Naive thymus-derived CD4-positive, alpha-beta T cell (primary cell): ENCODE measurements at regions not wholly inside any gene's neighbourhood (a gene's known extent, or its start where the extent isn't known, plus 50 kb on each side); places are given as distances from the start of the nearest gene placed in this dataset.

Experiments
- ATAC-seq: fragments of 150-1000 bp; cut with Tn5 transposase; 2 replicates; pipeline ENCODE4 v1.10.0; 2021; ENCODE audit warnings: mild to moderate bottlenecking, moderate library complexity
- CTCF ChIA-PET: fragments of 350-600 bp; sonication (Branson Sonifier 250); formaldehyde crosslinking; loops from one replicate; lab custom pipeline; 2021; ENCODE audit warnings: antibody characterized with exemption; lab: Charles Lee
- POLR2A ChIA-PET: fragments of 350-600 bp; sonication (Branson Sonifier 250); formaldehyde crosslinking; loops from one replicate; lab custom pipeline; 2021; ENCODE audit warnings: antibody characterized with exemption, inconsistent platforms; lab: Charles Lee
- DNase-seq, 9 donors: peaks; one replicate each; pipeline versions ENCODE4 v3.0.0 to v3.0.0-alpha.2; 2020 to 2022; ENCODE audit warnings: mixed read lengths in 1 of 9
- H3K27ac ChIP-seq: one replicate; pipeline ENCODE4 v1.7.0; 2013; ENCODE audit warnings: mild to moderate bottlenecking, low read depth, low read length, moderate library complexity
- H3K27me3 ChIP-seq, 2 donors: one replicate each; pipeline ENCODE4 v1.7.0; 2013; ENCODE audit warnings: low read length in 2 of 2, mild to moderate bottlenecking in 2 of 2, moderate library complexity in 2 of 2; ENCODE audit not compliant: control insufficient read depth in 2 of 2, insufficient read depth in 2 of 2
- H3K36me3 ChIP-seq, 3 experiments: 1 replicate in 2 of 3; 2 replicates in 1 of 3; pipeline ENCODE4 v1.7.0; 2013; ENCODE audit warnings: low read length in 3 of 3, mild to moderate bottlenecking in 3 of 3, moderate library complexity in 1 of 3; ENCODE audit not compliant: insufficient read depth in 3 of 3, control insufficient read depth in 2 of 3
- H3K4me1 ChIP-seq, 2 donors: one replicate each; pipeline ENCODE4 v1.7.0; 2013; ENCODE audit warnings: low read length in 2 of 2, mild to moderate bottlenecking in 2 of 2, moderate library complexity in 1 of 2; ENCODE audit not compliant: control insufficient read depth in 2 of 2, insufficient read depth in 2 of 2
- H3K4me3 ChIP-seq: 2 replicates; pipeline ENCODE4 v1.7.0; 2013; ENCODE audit warnings: mild to moderate bottlenecking, low read length
- H3K9me3 ChIP-seq, 3 experiments: 1 replicate in 2 of 3; 2 replicates in 1 of 3; pipeline ENCODE4 v1.7.0; 2013; ENCODE audit warnings: low read length in 3 of 3; ENCODE audit not compliant: control insufficient read depth in 2 of 3
- H3K27ac Mint-ChIP-seq, 9 donors: one replicate each; pipeline ENCODE4 v1.8.0; 2020 to 2022; ENCODE audit warnings: mixed read lengths in 9 of 9, mild to moderate bottlenecking in 8 of 9, moderate library complexity in 5 of 9, inconsistent platforms in 2 of 9
- H3K27me3 Mint-ChIP-seq, 5 donors: one replicate each; pipeline ENCODE4 v1.8.0; 2021 to 2022; ENCODE audit warnings: mixed read lengths in 5 of 5, mild to moderate bottlenecking in 1 of 5
- H3K36me3 Mint-ChIP-seq, 5 donors: one replicate each; pipeline ENCODE4 v1.8.0; 2020 to 2022; ENCODE audit warnings: mixed read lengths in 5 of 5, mild to moderate bottlenecking in 3 of 5, inconsistent platforms in 1 of 5
- H3K4me1 Mint-ChIP-seq, 7 donors: one replicate each; pipeline ENCODE4 v1.8.0; 2020 to 2022; ENCODE audit warnings: mixed read lengths in 7 of 7, mild to moderate bottlenecking in 3 of 7, inconsistent platforms in 1 of 7
- H3K4me3 Mint-ChIP-seq, 10 donors: one replicate each; pipeline ENCODE4 v1.8.0; 2020 to 2022; ENCODE audit warnings: mild to moderate bottlenecking in 10 of 10, mixed read lengths in 10 of 10, moderate library complexity in 6 of 10, inconsistent platforms in 2 of 10
- H3K9me3 Mint-ChIP-seq, 11 donors: one replicate each; pipeline ENCODE4 v1.8.0; 2020 to 2022; ENCODE audit warnings: mixed read lengths in 11 of 11, mild to moderate bottlenecking in 4 of 11, inconsistent platforms in 1 of 11, moderate library complexity in 1 of 11
- intact Hi-C, 2 donors: fragments of 100-400 bp; cut with micrococcal nuclease; formaldehyde crosslinking; loops; one replicate each; pipeline ENCODE4 v1.15.1; 2023

GRCh38 chr2:190781604-190782198, 98.9 kb upstream of the GLS start:
- ATAC-seq (peak; percentile 77), DNase-seq (peak in 8 of 9 donors; percentile 27 to 60 (median 46))
- Histone ChIP-seq H3K27ac (no peak overlapping the region), H3K4me3 (no peak overlapping the region), H3K27me3 (no peaks in the 10 kb centered on the region), H3K9me3 (no peaks in the 10 kb centered on the region), H3K36me3 (no peaks in the 10 kb centered on the region), H3K4me1 (no peaks in the 10 kb centered on the region)
- Mint-ChIP-seq H3K27me3 (peaks cover 0 to 8% (median 0%) of the 10 kb centered on the region in 5 donors), H3K4me1 (peaks cover 0 to 11% (median 1%) of the 10 kb centered on the region in 7 donors), H3K9me3 (peaks cover 0 to 3% (median 0%) of the 10 kb centered on the region in 11 donors), H3K36me3 (peaks cover 0 to 2% (median 0%) of the 10 kb centered on the region in 5 donors), H3K27ac (no peak overlapping the region), H3K4me3 (no peak overlapping the region)
- intact Hi-C loops: loop anchor here (1.0 to 5.0 kb wide), 9 partner anchors 101 to 741 kb away; partner anchors contain the start of genes GLS (in 1 of the 2) and STAT4 (in 1 of the 2)
- ChIA-PET POLR2A (no interaction called here), CTCF (interaction anchor here (0.7 to 1.4 kb wide), 3 partner anchors 19 to 1976 kb away, joined by 3 to 6 read pairs (median 5); no protein-coding TSS in a partner anchor)

- intact Hi-C loops: loop anchor here (5.0 kb wide), 4 partner anchors 100 to 740 kb away; partner anchors contain the start of genes GLS (in 1 of the 2) and STAT4 (in 1 of the 2)
- CTCF ChIA-PET: interaction anchor here (1.4 to 1.9 kb wide), 2 partner anchors 18 to 247 kb away, joined by 4 to 5 read pairs; no protein-coding TSS in a partner anchor
- POLR2A ChIA-PET: no interaction called here
These were observed 98.4 kb upstream of the GLS start for GRCh38 chr2:190782264-190782663.

GRCh38 chr2:190783513-190784263, 96.9 kb upstream of the GLS start:
- peaks cover 0 to 3% (median 0%) of the 10 kb centered on the region in 11 donors for H3K9me3 Mint-ChIP-seq
- no peak overlapping the region for H3K4me3 Mint-ChIP-seq
- no peaks in the 10 kb centered on the region for H3K9me3 ChIP-seq
- no peak overlapping the region for H3K27ac ChIP-seq
- H3K27me3 Mint-ChIP-seq: peaks cover 0 to 8% (median 0%) of the 10 kb centered on the region in 5 donors
- ATAC-seq: no peak
- H3K36me3 ChIP-seq: no peaks in the 10 kb centered on the region
- ChIA-PET CTCF (interaction anchor here (1.0 to 1.9 kb wide), 2 partner anchors 230 to 246 kb away, joined by 3 to 4 read pairs; partner anchors contain the start of gene STAT1), POLR2A (no interaction called here)
- peaks cover 0 to 12% (median 1%) of the 10 kb centered on the region in 7 donors for H3K4me1 Mint-ChIP-seq
- H3K4me1 ChIP-seq: no peaks in the 10 kb centered on the region
- intact Hi-C loops: loop anchor here (5.0 kb wide), 4 partner anchors 99 to 739 kb away; partner anchors contain the start of genes GLS (in 1 of the 2) and STAT4 (in 1 of the 2)
- peaks cover 0 to 2% (median 0%) of the 10 kb centered on the region in 5 donors for H3K36me3 Mint-ChIP-seq
- H3K27me3 ChIP-seq: no peaks in the 10 kb centered on the region
- DNase-seq: no peak
- no peak overlapping the region for H3K27ac Mint-ChIP-seq
- H3K4me3 ChIP-seq: no peak overlapping the region

More at GRCh38 chr2:190782264-190782663, 98.4 kb upstream of the GLS start:
- no peak for ATAC-seq
- Histone ChIP-seq H3K27ac (no peak overlapping the region), H3K27me3 (no peaks in the 10 kb centered on the region), H3K9me3 (no peaks in the 10 kb centered on the region), H3K36me3 (no peaks in the 10 kb centered on the region), H3K4me3 (no peak overlapping the region), H3K4me1 (no peaks in the 10 kb centered on the region)
- no peak for DNase-seq
- H3K27ac Mint-ChIP-seq: peak overlapping the region in 1 of 9 donors; percentile 38
- H3K27me3 Mint-ChIP-seq: peaks cover 0 to 8% (median 0%) of the 10 kb centered on the region in 5 donors
- peaks cover 0 to 12% (median 1%) of the 10 kb centered on the region in 7 donors for H3K4me1 Mint-ChIP-seq
- peaks cover 0 to 3% (median 0%) of the 10 kb centered on the region in 11 donors for H3K9me3 Mint-ChIP-seq
- H3K36me3 Mint-ChIP-seq: peaks cover 0 to 2% (median 0%) of the 10 kb centered on the region in 5 donors
- no peak overlapping the region for H3K4me3 Mint-ChIP-seq

GRCh38 chr2:190785334-190785733, 95.3 kb upstream of the GLS start:
- Mint-ChIP-seq H3K27ac (no peak overlapping the region), H3K4me3 (no peak overlapping the region), H3K4me1 (peaks cover 0 to 15% (median 1%) of the 10 kb centered on the region in 7 donors), H3K27me3 (peaks cover 0 to 4% (median 0%) of the 10 kb centered on the region in 5 donors), H3K36me3 (peaks cover 0 to 2% (median 0%) of the 10 kb centered on the region in 5 donors), H3K9me3 (peaks cover 0 to 2% (median 0%) of the 10 kb centered on the region in 11 donors)
- Histone ChIP-seq H3K4me3 (no peak overlapping the region), H3K9me3 (no peaks in the 10 kb centered on the region), H3K36me3 (no peaks in the 10 kb centered on the region), H3K4me1 (no peaks in the 10 kb centered on the region), H3K27ac (no peak overlapping the region), H3K27me3 (no peaks in the 10 kb centered on the region)
- no peak for DNase-seq
- intact Hi-C loops: no loop called here
- no peak for ATAC-seq
- ChIA-PET CTCF (no interaction called here), POLR2A (interaction anchor here (0.7 kb wide), 1 partner anchor 274 kb away, joined by 3 read pairs; no protein-coding TSS in a partner anchor)

- CTCF ChIA-PET: no interaction called here
- no peak for DNase-seq
- Mint-ChIP-seq H3K27me3 (no peaks in the 10 kb centered on the region), H3K36me3 (peaks cover 0 to 2% (median 0%) of the 10 kb centered on the region in 5 donors), H3K27ac (no peak overlapping the region), H3K4me3 (no peak overlapping the region), H3K9me3 (peaks cover 0 to 2% (median 0%) of the 10 kb centered on the region in 11 donors), H3K4me1 (peaks cover 0 to 17% (median 3%) of the 10 kb centered on the region in 7 donors)
- ATAC-seq: no peak
- no peaks in the 10 kb centered on the region for H3K36me3 ChIP-seq
- H3K27me3 ChIP-seq: no peaks in the 10 kb centered on the region
- H3K27ac ChIP-seq: no peak overlapping the region
- H3K9me3 ChIP-seq: no peaks in the 10 kb centered on the region
- H3K4me3 ChIP-seq: no peak overlapping the region
- POLR2A ChIA-PET: interaction anchor here (0.6 kb wide), 1 partner anchor 100 kb away, joined by 3 read pairs; no protein-coding TSS in a partner anchor
- intact Hi-C loops: no loop called here
- no peaks in the 10 kb centered on the region for H3K4me1 ChIP-seq
These were observed 94.0 kb upstream of the GLS start for GRCh38 chr2:190786404-190787166.

- H3K27ac Mint-ChIP-seq: no peak overlapping the region
- POLR2A ChIA-PET: no interaction called here
These were observed 92.8 kb upstream of the GLS start for GRCh38 chr2:190787743-190788235.

More at GRCh38 chr2:190787743-190788235, 92.8 kb upstream of the GLS start:
- CTCF ChIA-PET: no interaction called here
- ATAC-seq (no peak), DNase-seq (no peak)
- Mint-ChIP-seq H3K27me3 (no peaks in the 10 kb centered on the region), H3K4me3 (no peak overlapping the region), H3K36me3 (peaks cover 0 to 2% (median 0%) of the 10 kb centered on the region in 5 donors), H3K9me3 (peaks cover 0 to 2% (median 0%) of the 10 kb centered on the region in 11 donors), H3K4me1 (peaks cover 0 to 24% (median 6%) of the 10 kb centered on the region in 7 donors)
- H3K4me3 ChIP-seq: no peak overlapping the region
- no peak overlapping the region for H3K27ac ChIP-seq
- H3K4me1 ChIP-seq: no peaks in the 10 kb centered on the region
- H3K27me3 ChIP-seq: no peaks in the 10 kb centered on the region
- H3K36me3 ChIP-seq: no peaks in the 10 kb centered on the region
- H3K9me3 ChIP-seq: no peaks in the 10 kb centered on the region
- intact Hi-C loops: no loop called here
